H9 (cell line): ENCODE measurements at regions not wholly inside any gene's neighbourhood (a gene's known extent, or its start where the extent isn't known, plus 50 kb on each side); places are given as distances from the start of the nearest gene placed in this dataset.
A peak's percentile ranks its signal among the peaks of the same experiment; 100 is the strongest.

ENCODE experiments used
- DNase-seq: peaks from one replicate; pipeline ENCODE4 v3.0.0-alpha.2; 2017
- H2AFZ ChIP-seq: one replicate; pipeline ENCODE4 v1.6.1; 2013; ENCODE audit warnings: mild to moderate bottlenecking, low read length, control low read depth, moderate library complexity
- H2AK5ac ChIP-seq: 2 replicates; pipeline ENCODE4 v1.6.1; 2013; ENCODE audit warnings: low read length, control low read depth, mixed read lengths; ENCODE audit not compliant: insufficient read length
- H2BK120ac ChIP-seq: one replicate; pipeline ENCODE4 v1.6.1; 2013; ENCODE audit warnings: low read depth, mild to moderate bottlenecking, low read length, control low read depth, inconsistent platforms; ENCODE audit not compliant: poor library complexity, severe bottlenecking
- H2BK12ac ChIP-seq: 2 replicates; pipeline ENCODE4 v1.6.1; 2013; ENCODE audit warnings: low read length, control low read depth, mixed read lengths, low read depth; ENCODE audit not compliant: insufficient read length
- H2BK15ac ChIP-seq: 2 replicates; pipeline ENCODE4 v1.6.1; 2013; ENCODE audit warnings: low read depth, low read length, control low read depth
- H2BK20ac ChIP-seq: one replicate; pipeline ENCODE4 v1.6.1; 2013; ENCODE audit warnings: low read depth, mild to moderate bottlenecking, low read length, control low read depth, inconsistent platforms; ENCODE audit not compliant: poor library complexity, severe bottlenecking
- H2BK5ac ChIP-seq: 2 replicates; pipeline ENCODE4 v1.6.1; 2013; ENCODE audit warnings: low read length, control low read depth, mixed read lengths; ENCODE audit not compliant: insufficient read length
- H3K14ac ChIP-seq: 2 replicates; pipeline ENCODE4 v1.6.1; 2013; ENCODE audit warnings: low read length, control low read depth; ENCODE audit not compliant: insufficient read depth
- H3K18ac ChIP-seq: 2 replicates; pipeline ENCODE4 v1.6.1; 2013; ENCODE audit warnings: low read depth, mild to moderate bottlenecking, mixed read lengths, low read length, control low read depth; ENCODE audit not compliant: insufficient read length
- H3K23ac ChIP-seq: 2 replicates; pipeline ENCODE4 v1.6.1; 2013; ENCODE audit warnings: low read length, control low read depth, mixed read lengths, low read depth; ENCODE audit not compliant: insufficient read length
- H3K23me2 ChIP-seq: 2 replicates; pipeline ENCODE4 v1.6.1; 2013; ENCODE audit warnings: low read depth, mild to moderate bottlenecking, mixed read lengths, low read length, control low read depth; ENCODE audit not compliant: insufficient read length, poor library complexity, severe bottlenecking
- H3K27ac ChIP-seq: 2 replicates; pipeline ENCODE4 v1.5.1; 2013; ENCODE audit warnings: low read length, control low read depth, mixed read lengths, low read depth; ENCODE audit not compliant: insufficient read length
- H3K27me3 ChIP-seq: 2 replicates; pipeline ENCODE4 v1.6.1; 2013; ENCODE audit warnings: low read length, control low read depth, inconsistent platforms; ENCODE audit not compliant: insufficient read depth
- H3K4ac ChIP-seq: 2 replicates; pipeline ENCODE4 v1.6.1; 2013; ENCODE audit warnings: low read depth, mild to moderate bottlenecking, control low read depth, inconsistent platforms, low read length, moderate library complexity
- H3K4me1 ChIP-seq: 2 replicates; pipeline ENCODE4 v1.6.1; 2013; ENCODE audit warnings: low read length, control low read depth, inconsistent platforms; ENCODE audit not compliant: insufficient read depth
- H3K4me2 ChIP-seq: 2 replicates; pipeline ENCODE4 v1.6.1; 2013; ENCODE audit warnings: low read length, control low read depth, mixed read lengths; ENCODE audit not compliant: insufficient read length, insufficient read depth
- H3K56ac ChIP-seq: 2 replicates; pipeline ENCODE4 v1.6.1; 2013; ENCODE audit warnings: low read depth, mild to moderate bottlenecking, mixed read lengths, low read length, control low read depth; ENCODE audit not compliant: insufficient read length
- H3K79me1 ChIP-seq: 2 replicates; pipeline ENCODE4 v1.6.1; 2013; ENCODE audit warnings: low read depth, mild to moderate bottlenecking, moderate library complexity, low read length, control low read depth, inconsistent platforms; ENCODE audit not compliant: insufficient read depth, poor library complexity, severe bottlenecking
- H3K79me2 ChIP-seq: 2 replicates; pipeline ENCODE4 v1.6.1; 2013; ENCODE audit warnings: low read length, control low read depth, inconsistent platforms; ENCODE audit not compliant: insufficient read depth
- H3K9ac ChIP-seq: 2 replicates; pipeline ENCODE4 v1.6.1; 2013; ENCODE audit warnings: low read length, control low read depth, mixed read lengths; ENCODE audit not compliant: insufficient read length; ENCODE audit errors: extremely low read depth
- H3K9me3 ChIP-seq: one replicate; pipeline ENCODE4 v1.6.1; 2013; ENCODE audit warnings: low read depth, low read length, inconsistent platforms; ENCODE audit not compliant: control insufficient read depth
- H3T11ph ChIP-seq: one replicate; pipeline ENCODE4 v1.6.1; 2013; ENCODE audit warnings: mild to moderate bottlenecking, low read length, control low read depth, inconsistent platforms
- H4K20me1 ChIP-seq: one replicate; pipeline ENCODE4 v1.6.1; 2013; ENCODE audit not compliant: control insufficient read depth, insufficient read length, insufficient read depth
- H4K5ac ChIP-seq: 2 replicates; pipeline ENCODE4 v1.6.1; 2013; ENCODE audit warnings: low read depth, mild to moderate bottlenecking, mixed read lengths, low read length, control low read depth; ENCODE audit not compliant: insufficient read length
- H4K8ac ChIP-seq: replicated peaks from 2 replicates; pipeline ENCODE4 v1.6.1; 2013; ENCODE audit warnings: low read length, control low read depth, mixed read lengths, low read depth; ENCODE audit not compliant: insufficient read length
- H4K91ac ChIP-seq: 2 replicates; pipeline ENCODE4 v1.6.1; 2013; ENCODE audit warnings: low read depth, mild to moderate bottlenecking, moderate library complexity, mixed read lengths, low read length, control low read depth; ENCODE audit not compliant: insufficient read length
- H3K27ac Mint-ChIP-seq, 3 experiments: 2 replicates in 2 of 3; 3 replicates in 1 of 3; pipeline ENCODE4 v1.8.0; 2020 to 2021; ENCODE audit warnings: mixed read lengths in 3 of 3, mild to moderate bottlenecking in 1 of 3, moderate library complexity in 1 of 3
- H3K27me3 Mint-ChIP-seq: 2 replicates; pipeline ENCODE4 v1.8.0; 2021; ENCODE audit warnings: low read depth, mild to moderate bottlenecking, moderate library complexity, mixed read lengths
- H3K36me3 Mint-ChIP-seq, 3 experiments: 2 replicates in 2 of 3; 3 replicates in 1 of 3; pipeline ENCODE4 v1.8.0; 2020 to 2021; ENCODE audit warnings: low read depth in 3 of 3, mixed read lengths in 3 of 3; ENCODE audit not compliant: insufficient read depth in 1 of 3
- H3K4me1 Mint-ChIP-seq, 2 experiments: 2 replicates each; pipeline ENCODE4 v1.8.0; 2020; ENCODE audit warnings: mixed read lengths in 2 of 2
- H3K4me3 Mint-ChIP-seq, 2 experiments: 2 replicates in 1 of 2; 3 replicates in 1 of 2; pipeline ENCODE4 v1.8.0; 2020 to 2021; ENCODE audit warnings: mild to moderate bottlenecking in 2 of 2, mixed read lengths in 2 of 2, moderate library complexity in 1 of 2
- H3K9me3 Mint-ChIP-seq, 2 experiments: 2 replicates in 1 of 2; 3 replicates in 1 of 2; pipeline ENCODE4 v1.8.0; 2020; ENCODE audit warnings: mild to moderate bottlenecking in 2 of 2, mixed read lengths in 2 of 2, moderate library complexity in 1 of 2
- WGBS: extraction: QIAGEN DNeasy Blood & Tissue Kit; methylation state at CpG from one replicate; pipeline ENCODE4 v1.1.7; 2013; ENCODE audit warnings: missing lambda C conversion rate, low lambda C conversion rate, mixed read lengths; ENCODE audit not compliant: insufficient read length; ENCODE audit errors: extremely low coverage; 5-methylcytosine and 5-hydroxymethylcytosine counted together
- TF ChIP-seq, protein P1 (sequence below): fragments of 200-600 bp; sonication (generic); conservative IDR thresholded peaks from 3 replicates; pipeline ENCODE4 v1.8.0; 2021; ENCODE audit warnings: antibody characterized with exemption, mild to moderate bottlenecking

DNA sequence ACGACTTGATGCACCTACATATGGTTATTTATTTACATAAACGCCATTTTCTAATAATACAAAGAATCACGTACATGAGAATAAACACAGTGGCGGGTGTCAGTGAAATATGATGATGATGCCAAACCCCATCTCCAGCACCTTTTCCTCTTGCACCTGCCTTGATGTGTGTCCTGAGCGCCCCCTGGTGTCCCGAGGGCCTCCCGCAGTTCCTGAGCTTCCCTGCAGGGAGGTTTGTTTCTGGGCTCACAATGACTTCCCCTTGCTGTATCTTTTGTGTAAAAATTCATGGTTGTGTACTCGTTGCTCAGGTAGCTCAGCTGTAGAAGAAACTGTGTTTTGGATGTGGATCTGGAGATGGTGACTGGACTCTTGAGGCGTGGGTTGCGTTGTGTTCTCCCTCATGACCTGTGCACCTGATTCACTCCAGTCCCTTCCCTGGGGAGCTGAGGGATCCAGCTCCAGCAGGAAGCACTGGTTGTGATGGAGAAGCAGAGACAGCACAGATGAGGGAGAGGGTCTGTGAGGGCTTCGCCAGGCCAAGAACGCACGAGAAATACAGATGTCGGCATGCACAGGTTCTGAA is 1037.8 kb downstream of the TMEM121 start:
- H2BK5ac ChIP-seq = no peak overlapping the region
- no peaks in the 10 kb centered on the region for H3K23me2 ChIP-seq
- no peak overlapping the region for H2AK5ac ChIP-seq
- H3K9me3 Mint-ChIP-seq = peaks cover 89 to 95% of the 10 kb centered on the region in 2 experiments
- H3K18ac ChIP-seq = no peak overlapping the region
- H3K4me1 Mint-ChIP-seq = no peaks in the 10 kb centered on the region
- H3K79me1 ChIP-seq = no peaks in the 10 kb centered on the region
- H2BK12ac ChIP-seq = no peak overlapping the region
- no peak overlapping the region for H2BK120ac ChIP-seq
- DNase-seq = no peak
- H3K23ac ChIP-seq = no peak overlapping the region
- no peaks in the 10 kb centered on the region for H3K4me1 ChIP-seq
- no peak overlapping the region for H3K56ac ChIP-seq
- H3K79me2 ChIP-seq = no peaks in the 10 kb centered on the region
- no peaks in the 10 kb centered on the region for H3K27me3 Mint-ChIP-seq
- no peak overlapping the region for H2BK15ac ChIP-seq
- H4K20me1 ChIP-seq = no peaks in the 10 kb centered on the region
- H3K27me3 ChIP-seq = no peaks in the 10 kb centered on the region
- H3K4me2 ChIP-seq = no peak overlapping the region
- no CpG with 5 or more reads among the region's 14 CpGs for WGBS
- no peak overlapping the region for H3K4ac ChIP-seq
- H4K8ac ChIP-seq = no peak overlapping the region
- no peak overlapping the region for H2AFZ ChIP-seq
- H3K9me3 ChIP-seq = peaks cover 90% of the 10 kb centered on the region
- no peak overlapping the region for H2BK20ac ChIP-seq
- H3K14ac ChIP-seq = no peak overlapping the region
- H3T11ph ChIP-seq = no peak overlapping the region
- H3K9ac ChIP-seq = no peak overlapping the region
- no peak overlapping the region for H3K4me3 Mint-ChIP-seq
- H4K91ac ChIP-seq = no peak overlapping the region
- peaks cover 5 to 46% (median 18%) of the 10 kb centered on the region in 3 experiments; a peak in 6 of 7 replicates for H3K36me3 Mint-ChIP-seq
- no peak overlapping the region for H3K27ac Mint-ChIP-seq
- TF ChIP-seq, protein P1, sequence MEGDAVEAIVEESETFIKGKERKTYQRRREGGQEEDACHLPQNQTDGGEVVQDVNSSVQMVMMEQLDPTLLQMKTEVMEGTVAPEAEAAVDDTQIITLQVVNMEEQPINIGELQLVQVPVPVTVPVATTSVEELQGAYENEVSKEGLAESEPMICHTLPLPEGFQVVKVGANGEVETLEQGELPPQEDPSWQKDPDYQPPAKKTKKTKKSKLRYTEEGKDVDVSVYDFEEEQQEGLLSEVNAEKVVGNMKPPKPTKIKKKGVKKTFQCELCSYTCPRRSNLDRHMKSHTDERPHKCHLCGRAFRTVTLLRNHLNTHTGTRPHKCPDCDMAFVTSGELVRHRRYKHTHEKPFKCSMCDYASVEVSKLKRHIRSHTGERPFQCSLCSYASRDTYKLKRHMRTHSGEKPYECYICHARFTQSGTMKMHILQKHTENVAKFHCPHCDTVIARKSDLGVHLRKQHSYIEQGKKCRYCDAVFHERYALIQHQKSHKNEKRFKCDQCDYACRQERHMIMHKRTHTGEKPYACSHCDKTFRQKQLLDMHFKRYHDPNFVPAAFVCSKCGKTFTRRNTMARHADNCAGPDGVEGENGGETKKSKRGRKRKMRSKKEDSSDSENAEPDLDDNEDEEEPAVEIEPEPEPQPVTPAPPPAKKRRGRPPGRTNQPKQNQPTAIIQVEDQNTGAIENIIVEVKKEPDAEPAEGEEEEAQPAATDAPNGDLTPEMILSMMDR = peak; percentile 45; the same call in 2 of the 3 replicates
- no peak overlapping the region for H3K27ac ChIP-seq
- no peak overlapping the region for H4K5ac ChIP-seq
